HG03097 (cell line): ENCODE measurements at regions not wholly inside any gene's neighbourhood (a gene's known extent, or its start where the extent isn't known, plus 50 kb on each side); places are given as distances from the start of the nearest gene placed in this dataset.

Source experiments
- ATAC-seq: cut with Tn5 transposase; IDR thresholded peaks from one replicate; pipeline ENCODE4 v1.9.1; 2021; ENCODE audit not compliant: unreplicated experiment, low FRiP score

- no peak for ATAC-seq
Observed at GRCh38 chr1:60413091-60413490, 339.5 kb upstream of the C1orf87 start.

GRCh38 chr1:60411591-60411990 lies 338.0 kb upstream of the C1orf87 start:
- no peak for ATAC-seq

GRCh38 chr1:60402816-60403215 lies 329.2 kb upstream of the C1orf87 start:
- ATAC-seq: no peak

- no peak for ATAC-seq
Observed at GRCh38 chr1:60402216-60402615, 328.6 kb upstream of the C1orf87 start.

GRCh38 chr1:60394436-60394835 lies 320.9 kb upstream of the C1orf87 start:
- no peak for ATAC-seq

GRCh38 chr1:60390593-60391282 lies 317.2 kb upstream of the C1orf87 start:
- no peak for ATAC-seq

- no peak for ATAC-seq
Observed at GRCh38 chr1:60388092-60388987, 314.8 kb upstream of the C1orf87 start.

- ATAC-seq: no peak
Observed at GRCh38 chr1:60387175-60387574, 313.6 kb upstream of the C1orf87 start.

- ATAC-seq: no peak
Observed at GRCh38 chr1:60386249-60386648, 312.7 kb upstream of the C1orf87 start.

- ATAC-seq: no peak
Observed at GRCh38 chr1:60376196-60376595, 302.6 kb upstream of the C1orf87 start.

GRCh38 chr1:60374537-60374936 lies 301.0 kb upstream of the C1orf87 start:
- ATAC-seq: no peak

GRCh38 chr1:60367532-60367931 lies 294.0 kb upstream of the C1orf87 start:
- ATAC-seq: no peak

- no peak for ATAC-seq
Observed at GRCh38 chr1:60359431-60359830, 285.9 kb upstream of the C1orf87 start.

GRCh38 chr1:60350531-60350930 lies 277.0 kb upstream of the C1orf87 start:
- no peak for ATAC-seq

GRCh38 chr1:60348884-60349283 lies 275.3 kb upstream of the C1orf87 start:
- no peak for ATAC-seq

GRCh38 chr1:60345621-60346020 lies 272.1 kb upstream of the C1orf87 start:
- ATAC-seq: no peak

- ATAC-seq: no peak
Observed at GRCh38 chr1:60345049-60345448, 271.5 kb upstream of the C1orf87 start.

- no peak for ATAC-seq
Observed at GRCh38 chr1:60343736-60344135, 270.2 kb upstream of the C1orf87 start.

- no peak for ATAC-seq
Observed at GRCh38 chr1:60342569-60342968, 269.0 kb upstream of the C1orf87 start.

GRCh38 chr1:60341274-60341673 lies 267.7 kb upstream of the C1orf87 start:
- ATAC-seq: no peak

GRCh38 chr1:60331647-60332046 lies 258.1 kb upstream of the C1orf87 start:
- no peak for ATAC-seq

- no peak for ATAC-seq
Observed at GRCh38 chr1:60329651-60330050, 256.1 kb upstream of the C1orf87 start.
